Fibroblast of lung (primary cell): ENCODE measurements at regions not wholly inside any gene's neighbourhood (a gene's known extent, or its start where the extent isn't known, plus 50 kb on each side); places are given as distances from the start of the nearest gene placed in this dataset.

Source experiments
- DNase-seq, 2 donors: peaks; one replicate each; pipeline versions ENCODE4 v3.0.0 to v3.0.0-alpha.2; 2010; ENCODE audit warnings: low read depth in 2 of 2
- H2AFZ ChIP-seq: 2 replicates; pipeline ENCODE4 v1.5.1; 2012; ENCODE audit warnings: low read length, control low read depth, inconsistent platforms
- H3K27ac ChIP-seq: 2 replicates; pipeline ENCODE4 v1.5.1; 2011; ENCODE audit warnings: low read length, control low read depth; ENCODE audit not compliant: insufficient read depth
- H3K27me3 ChIP-seq: 2 replicates; pipeline ENCODE4 v1.5.1; 2011; ENCODE audit warnings: mild to moderate bottlenecking, low read length; ENCODE audit not compliant: control insufficient read depth, insufficient read depth
- H3K36me3 ChIP-seq: 2 replicates; pipeline ENCODE4 v1.5.1; 2011; ENCODE audit warnings: low read length; ENCODE audit not compliant: control insufficient read depth, insufficient read depth
- H3K4me1 ChIP-seq: 2 replicates; pipeline ENCODE4 v1.5.1; 2011; ENCODE audit warnings: low read length; ENCODE audit not compliant: control insufficient read depth, insufficient read depth; ENCODE audit errors: extremely low read depth
- H3K4me2 ChIP-seq: 2 replicates; pipeline ENCODE4 v1.5.1; 2011; ENCODE audit warnings: low read length, control low read depth; ENCODE audit not compliant: insufficient read depth; ENCODE audit errors: extremely low read depth
- H3K4me3 ChIP-seq, 4 experiments: fragments of 200-600 bp in 1 of 4; sonication (generic) in 1 of 4; replicated peaks in 1 of 4; 2 replicates each; pipeline ENCODE4 v1.5.1; 2011 to 2016; ENCODE audit warnings: low read length in 4 of 4, low read depth in 3 of 4, mild to moderate bottlenecking in 3 of 4, control low read depth in 2 of 4, inconsistent platforms in 1 of 4, mixed read lengths in 1 of 4; ENCODE audit not compliant: insufficient read depth in 1 of 4; ENCODE audit errors: control extremely low read depth in 1 of 4
- H3K79me2 ChIP-seq: 2 replicates; pipeline ENCODE4 v1.5.1; 2012; ENCODE audit warnings: mild to moderate bottlenecking, low read length, inconsistent platforms; ENCODE audit not compliant: control insufficient read depth, insufficient read depth
- H3K9ac ChIP-seq: 2 replicates; pipeline ENCODE4 v1.5.1; 2011; ENCODE audit warnings: mild to moderate bottlenecking, low read length, control low read depth; ENCODE audit not compliant: insufficient read depth
- H3K9me3 ChIP-seq: 2 replicates; pipeline ENCODE4 v1.5.1; 2012; ENCODE audit warnings: low read depth, low read length; ENCODE audit not compliant: control insufficient read depth, insufficient read depth
- H4K20me1 ChIP-seq: 2 replicates; pipeline ENCODE4 v1.5.1; 2011; ENCODE audit warnings: low read length; ENCODE audit not compliant: control insufficient read depth, insufficient read depth; ENCODE audit errors: extremely low read depth
- CTCF ChIP-seq, 2 donors: IDR thresholded peaks in 1 of 2; conservative IDR thresholded peaks in 1 of 2; 1 replicate in 1 of 2; 2 replicates in 1 of 2; pipeline ENCODE4 v1.5.1; 2011 to 2012; ENCODE audit warnings: low read length in 2 of 2, control low read depth in 1 of 2, inconsistent platforms in 1 of 2, low read depth in 1 of 2, mild to moderate bottlenecking in 1 of 2
- EZH2 ChIP-seq: IDR thresholded peaks from 2 replicates; pipeline ENCODE4 v1.5.1; 2012; ENCODE audit warnings: low read length, control low read depth, mild to moderate bottlenecking; ENCODE audit errors: missing control alignments

GRCh38 chr9:23254404-23255184, 571.4 kb downstream of the ELAVL2 start:
- Histone ChIP-seq H3K27ac (no peak overlapping the region), H3K9ac (no peak overlapping the region), H3K27me3 (no peaks in the 10 kb centered on the region), H3K4me3 (no peak overlapping the region), H3K9me3 (no peaks in the 10 kb centered on the region), H3K4me2 (no peak overlapping the region), H3K36me3 (no peaks in the 10 kb centered on the region), H3K79me2 (no peaks in the 10 kb centered on the region), H2AFZ (no peak overlapping the region), H3K4me1 (no peaks in the 10 kb centered on the region), H4K20me1 (no peaks in the 10 kb centered on the region)
- TF ChIP-seq CTCF (conservative IDR thresholded peaks at IDR 0.05 in 1 of 2, IDR thresholded peaks at IDR 0.05 in 1 of 2; ENCODE audit: low read depth in 1 of 2, low read length in 2 of 2) (no peak), EZH2 (no peak)
- DNase-seq, result no peak

- H3K9me3 ChIP-seq, result no peaks in the 10 kb centered on the region
- TF ChIP-seq CTCF (conservative IDR thresholded peaks at IDR 0.05 in 1 of 2, IDR thresholded peaks at IDR 0.05 in 1 of 2; ENCODE audit: low read depth in 1 of 2, low read length in 2 of 2) (no peak), EZH2 (no peak)
- no peaks in the 10 kb centered on the region for H3K79me2 ChIP-seq
- no peak overlapping the region for H3K4me3 ChIP-seq
- DNase-seq, result no peak
- H2AFZ ChIP-seq, result no peak overlapping the region
- no peak overlapping the region for H3K4me2 ChIP-seq
- no peaks in the 10 kb centered on the region for H4K20me1 ChIP-seq
- no peaks in the 10 kb centered on the region for H3K27me3 ChIP-seq
- H3K4me1 ChIP-seq, result no peaks in the 10 kb centered on the region
- H3K9ac ChIP-seq, result no peak overlapping the region
- H3K27ac ChIP-seq, result no peak overlapping the region
- H3K36me3 ChIP-seq, result no peaks in the 10 kb centered on the region
These were observed 570.7 kb downstream of the ELAVL2 start for GRCh38 chr9:23255346-23255745.

GRCh38 chr9:23258569-23258968, 567.5 kb downstream of the ELAVL2 start:
- H3K27ac ChIP-seq, result no peak overlapping the region
- no peaks in the 10 kb centered on the region for H3K79me2 ChIP-seq
- no peaks in the 10 kb centered on the region for H3K27me3 ChIP-seq
- no peak overlapping the region for H2AFZ ChIP-seq
- H3K4me2 ChIP-seq, result no peak overlapping the region
- peak in 1 of 2 donors; percentile 5 for DNase-seq
- TF ChIP-seq CTCF (conservative IDR thresholded peaks at IDR 0.05 in 1 of 2, IDR thresholded peaks at IDR 0.05 in 1 of 2; ENCODE audit: low read depth in 1 of 2, low read length in 2 of 2) (no peak), EZH2 (no peak)
- H3K9ac ChIP-seq, result no peak overlapping the region
- H3K4me3 ChIP-seq, result no peak overlapping the region
- H3K4me1 ChIP-seq, result no peaks in the 10 kb centered on the region
- H3K36me3 ChIP-seq, result no peaks in the 10 kb centered on the region
- no peaks in the 10 kb centered on the region for H3K9me3 ChIP-seq
- no peaks in the 10 kb centered on the region for H4K20me1 ChIP-seq
